ENCODE measurements at regions not wholly inside any gene's neighbourhood (a gene's known extent, or its start where the extent isn't known, plus 50 kb on each side); places are given as distances from the start of the nearest gene placed in this dataset.
A peak's percentile ranks its signal among the peaks of the same experiment; 100 is the strongest.

DNA sequence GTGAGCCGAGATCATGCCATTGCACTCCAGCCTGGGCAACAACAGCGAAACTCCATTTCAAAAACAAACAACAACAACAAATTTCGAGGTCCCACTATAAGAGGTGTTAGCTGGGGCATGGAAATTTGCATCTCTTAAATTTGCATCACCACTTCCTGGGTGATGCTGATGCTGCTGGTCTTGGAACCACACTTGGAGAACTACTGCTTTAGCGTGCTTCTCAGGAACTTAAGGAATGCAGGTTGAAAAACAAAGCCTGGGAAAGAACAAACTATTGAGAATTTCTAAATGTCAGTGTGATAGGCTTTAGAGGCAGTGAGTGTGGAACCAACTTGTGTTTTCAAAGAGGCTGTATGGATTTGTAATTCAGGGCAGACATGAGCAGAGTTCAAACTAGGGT is 858.4 kb upstream of the ARPP21 start:
- no peak for DNase-seq

- DNase-seq = no peak
Observed at GRCh38 chr3:34782871-34783270, 856.5 kb upstream of the ARPP21 start.

DNA sequence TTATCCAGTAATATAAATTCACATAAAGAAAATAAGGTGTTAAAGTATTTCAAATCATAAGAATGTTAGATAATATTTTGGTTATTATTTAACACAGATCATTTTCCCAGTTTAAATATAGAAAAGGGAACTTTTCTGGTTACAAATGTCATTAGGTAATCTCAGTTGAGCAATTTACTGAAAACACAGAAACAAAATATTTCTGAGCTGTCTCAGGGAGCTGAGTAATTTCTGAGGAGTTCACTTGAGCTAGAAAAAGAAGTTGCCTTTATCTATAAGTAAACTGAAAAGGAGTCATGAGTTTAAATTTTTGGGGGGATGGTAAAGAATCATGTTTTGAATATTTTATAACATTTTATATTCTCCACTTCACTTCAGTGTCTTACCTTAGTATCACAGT is 855.4 kb upstream of the ARPP21 start:
- no peak for DNase-seq

DNA sequence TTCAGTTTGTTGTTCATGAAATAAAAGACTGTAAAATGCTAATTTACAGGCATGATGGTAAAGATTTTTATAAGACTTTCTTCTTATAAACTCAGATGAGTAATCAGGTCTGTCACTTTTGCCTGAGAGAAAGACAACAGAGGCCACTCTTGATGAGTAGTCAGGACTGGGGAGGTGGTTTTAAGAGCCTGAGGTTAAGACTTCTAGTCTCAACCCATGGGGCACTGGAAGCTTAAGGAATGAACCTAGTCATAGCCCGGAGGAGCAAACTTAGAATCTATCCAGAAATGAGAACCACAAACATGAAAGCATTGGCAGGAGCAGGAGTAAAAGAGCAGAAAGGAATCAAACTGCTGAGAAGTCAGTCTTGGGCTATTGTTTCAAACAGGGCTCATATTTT is 846.3 kb upstream of the ARPP21 start:
- no peak for DNase-seq

GRCh38 chr3:34807611-34808010 is 831.7 kb upstream of the ARPP21 start:
- no peak for DNase-seq

- no peak for DNase-seq
Observed at GRCh38 chr3:34808287-34808686, 831.0 kb upstream of the ARPP21 start.

DNA sequence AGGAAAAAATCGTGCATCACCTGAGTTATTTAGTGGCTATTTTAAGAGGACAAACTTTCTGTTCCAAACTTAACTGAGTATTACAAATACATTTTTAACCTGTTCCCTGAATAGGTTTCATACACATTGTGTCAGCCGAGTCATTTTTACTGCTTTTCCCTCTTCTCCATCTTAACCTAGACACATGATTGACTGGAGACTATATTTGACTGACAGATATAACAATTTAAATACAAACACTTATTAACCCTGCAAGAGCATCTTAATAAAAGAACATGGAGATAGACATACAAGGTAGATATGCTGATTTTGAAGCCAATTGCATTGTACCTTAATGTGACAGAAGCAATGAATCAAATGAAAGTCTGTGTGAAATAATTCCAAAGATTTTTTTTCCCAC is 810.5 kb upstream of the ARPP21 start:
- no peak for DNase-seq

DNA sequence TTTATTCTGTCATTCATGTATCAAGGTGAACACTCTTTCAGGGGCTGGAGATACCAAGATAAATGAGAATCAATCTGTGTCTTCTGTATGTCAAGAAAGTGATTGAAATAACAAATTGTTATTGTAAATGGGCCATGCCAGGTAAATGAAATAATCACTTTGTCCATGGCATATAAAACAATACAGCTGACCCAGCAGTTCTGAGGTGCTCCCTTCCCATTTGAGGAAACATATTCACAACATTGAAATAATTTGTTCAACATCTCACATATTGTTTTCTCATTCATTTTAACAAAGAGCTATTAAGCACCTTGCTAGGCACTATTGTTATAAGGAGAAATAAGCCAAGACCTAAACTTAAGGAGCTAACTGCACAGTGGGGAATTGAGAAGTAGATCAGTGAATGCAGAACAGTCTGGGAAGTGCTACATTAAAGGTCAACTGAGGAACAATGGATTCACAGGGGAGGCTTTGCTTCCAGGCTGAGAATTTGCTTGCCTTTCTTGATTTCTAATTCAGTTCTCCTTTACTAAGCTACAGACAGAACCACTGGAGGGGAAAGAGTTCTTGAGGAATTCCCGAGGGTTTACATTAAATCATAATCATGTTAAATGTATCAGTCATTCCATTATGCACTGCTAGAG is 806.3 kb upstream of the ARPP21 start:
- DNase-seq = no peak

DNA sequence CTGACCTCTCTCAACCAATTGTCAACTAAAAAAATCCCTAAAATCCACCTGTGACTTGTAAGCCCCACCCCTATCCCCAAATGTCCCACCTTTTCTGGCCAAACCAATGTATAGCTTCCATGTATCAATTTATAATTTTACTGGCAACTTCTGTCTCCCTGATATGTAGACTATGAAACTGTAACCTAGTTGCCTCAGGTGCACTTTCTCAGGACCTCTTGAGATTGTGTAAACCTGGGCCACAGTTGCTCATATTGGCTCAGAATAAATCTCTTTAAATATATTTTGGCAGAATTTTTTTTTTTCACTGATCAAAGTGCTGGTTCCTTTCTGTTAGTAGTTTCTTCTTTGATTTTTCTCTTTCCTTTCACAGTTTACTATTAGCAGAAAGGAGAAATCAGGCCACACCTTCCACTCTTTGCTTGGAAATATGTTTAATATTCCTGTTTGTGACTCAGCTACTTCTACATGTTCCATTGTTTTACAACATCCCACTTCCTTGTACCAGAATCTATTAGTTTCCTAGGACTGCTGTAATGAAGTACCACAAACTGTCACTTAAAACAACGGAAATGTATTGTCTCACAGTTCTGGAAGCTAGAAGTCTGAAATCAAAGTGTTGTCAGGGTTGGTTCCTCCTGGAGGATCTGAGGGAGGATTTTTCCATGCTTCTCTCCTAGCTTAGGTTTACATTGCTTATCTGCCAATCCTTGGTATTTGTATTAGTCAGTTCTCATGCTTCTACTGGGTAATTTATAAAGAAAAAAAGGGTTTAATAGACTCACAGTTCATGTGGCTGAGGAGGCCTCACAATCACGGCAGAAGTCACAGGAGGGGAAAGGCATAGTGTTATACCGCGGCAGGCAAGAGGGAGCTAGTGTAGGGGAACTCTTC is 801.2 kb upstream of the ARPP21 start:
- DNase-seq = no peak

DNA sequence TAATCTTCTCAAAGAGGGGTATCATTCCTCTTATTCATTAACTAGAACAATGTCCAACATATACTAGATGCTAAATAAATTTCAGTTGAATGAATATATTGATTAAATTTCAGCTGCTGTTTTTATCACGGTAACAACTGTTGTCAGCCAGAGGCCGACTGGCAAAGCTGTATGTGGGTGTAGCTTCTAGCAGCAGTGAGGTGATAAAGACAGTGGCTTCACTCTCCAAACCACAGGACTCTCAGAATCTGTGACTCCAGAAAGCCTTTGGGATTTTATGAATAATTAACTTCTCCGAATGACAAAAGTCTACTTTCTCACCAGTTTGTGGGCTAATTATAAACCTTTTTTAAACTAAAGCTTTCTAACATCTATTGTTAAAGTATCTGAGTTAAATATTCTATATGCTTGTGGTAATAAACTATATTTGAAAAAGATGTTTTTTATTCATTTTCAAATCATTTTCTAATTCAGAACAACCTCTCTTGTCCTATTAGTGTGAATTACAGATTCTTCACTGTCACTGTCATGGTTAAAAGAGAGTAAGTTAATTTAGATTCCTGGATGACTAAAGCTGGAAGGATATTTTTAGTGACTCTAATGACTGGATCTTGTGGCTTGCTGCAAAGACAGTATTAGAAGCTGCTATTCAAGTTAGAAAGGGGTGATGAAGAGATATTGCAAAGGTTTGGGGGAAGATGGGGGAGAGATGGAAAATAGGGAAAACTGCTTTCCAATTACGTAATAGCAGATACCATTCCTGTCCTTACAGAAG is 796.4 kb upstream of the ARPP21 start:
- no peak for DNase-seq

DNA sequence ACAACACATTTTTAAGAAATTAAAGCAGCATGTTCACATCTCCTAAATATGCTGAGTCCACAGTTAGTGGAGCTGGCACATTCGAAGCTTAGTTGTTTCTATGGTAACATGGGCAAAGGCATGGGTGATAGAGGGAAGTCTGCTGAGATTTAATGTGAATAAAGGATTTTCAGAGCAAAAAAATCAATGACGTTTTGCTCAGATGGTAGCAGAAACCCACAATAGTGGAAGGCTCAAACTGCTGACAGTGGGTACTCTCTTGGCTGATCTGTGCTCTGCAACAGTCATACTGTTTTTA is 795.1 kb upstream of the ARPP21 start:
- DNase-seq = no peak

GRCh38 chr3:34851137-34851536 is 788.2 kb upstream of the ARPP21 start:
- DNase-seq = no peak

GRCh38 chr3:34852844-34853439 is 786.4 kb upstream of the ARPP21 start:
- DNase-seq = no peak

GRCh38 chr3:34856081-34856947 is 783.0 kb upstream of the ARPP21 start:
- DNase-seq = peak in 1 of 2 donors; percentile 4

GRCh38 chr3:34858067-34858660 is 781.2 kb upstream of the ARPP21 start:
- no peak for DNase-seq

DNA sequence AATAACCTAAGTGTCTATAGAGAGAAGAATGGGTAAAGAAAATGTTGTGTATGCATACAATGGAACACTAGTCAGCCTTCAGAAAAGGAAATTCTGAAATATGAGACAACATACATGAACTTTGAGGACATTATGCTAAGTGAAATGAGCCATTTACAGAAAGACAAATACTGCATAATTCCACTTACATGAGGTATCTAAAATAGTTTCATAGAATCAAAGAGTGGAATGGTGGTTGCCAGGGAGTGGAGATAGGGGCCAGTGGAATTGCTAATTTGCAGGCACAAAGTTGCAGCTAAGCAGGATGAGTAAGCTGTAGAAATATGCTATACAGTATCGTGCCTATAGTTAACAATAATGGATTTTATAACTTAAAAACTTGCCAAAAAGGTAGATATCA is 779.6 kb upstream of the ARPP21 start:
- DNase-seq = no peak

GRCh38 chr3:34862456-34862855 is 776.9 kb upstream of the ARPP21 start:
- DNase-seq = no peak

GRCh38 chr3:34863485-34863884 is 775.8 kb upstream of the ARPP21 start:
- DNase-seq = no peak

GRCh38 chr3:34864011-34864410 is 775.3 kb upstream of the ARPP21 start:
- DNase-seq = no peak

DNA sequence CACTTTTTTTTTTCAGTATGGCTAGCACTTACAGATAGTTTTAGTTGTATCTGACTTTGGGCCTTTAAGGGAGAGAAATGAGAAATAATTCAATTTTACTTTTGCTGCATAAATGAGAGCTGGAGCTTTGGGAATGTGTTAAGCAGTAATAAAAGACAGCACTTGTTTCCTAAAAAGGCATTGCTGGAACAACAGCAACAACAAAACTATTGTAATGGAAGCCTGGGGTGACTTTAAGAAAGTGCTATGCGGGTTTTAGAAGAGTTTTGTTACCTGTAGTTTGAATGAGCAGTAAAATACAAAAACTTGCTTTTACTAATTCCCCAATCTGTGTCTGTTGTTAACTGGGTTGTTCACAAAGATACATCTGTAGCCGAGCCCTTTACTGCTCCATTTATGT is 774.0 kb upstream of the ARPP21 start:
- no peak for DNase-seq

DNA sequence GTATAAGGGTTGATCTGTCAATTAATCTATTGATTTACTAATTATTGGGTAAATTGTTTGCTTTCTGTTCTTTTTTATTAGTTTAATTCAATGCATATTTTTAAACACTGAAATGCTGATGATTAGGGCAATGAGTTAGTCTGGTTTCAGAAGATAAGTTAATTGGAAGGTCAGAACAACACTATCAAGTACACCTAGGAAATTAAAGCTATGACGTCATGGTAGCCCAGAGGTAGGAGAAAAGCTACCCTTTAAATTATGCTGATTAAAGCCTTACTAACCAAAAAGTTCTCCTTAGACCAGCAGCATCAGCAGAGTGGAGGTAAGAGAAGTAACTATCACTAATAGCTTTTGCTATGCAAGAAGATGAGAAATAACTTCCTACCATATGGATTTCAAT is 770.4 kb upstream of the ARPP21 start:
- DNase-seq = no peak

Data from right lung (tissue), 2 donors.